Hippocampal formation (tissue), 2 donors: ENCODE measurements at regions not wholly inside any gene's neighbourhood (a gene's known extent, or its start where the extent isn't known, plus 50 kb on each side); places are given as distances from the start of the nearest gene placed in this dataset.

ENCODE experiments used
- DNase-seq, 2 donors: peaks; one replicate each; lab custom pipeline; 2025; lab: John Stamatoyannopoulos, UW

- no peak for DNase-seq
Measured at GRCh38 chr12:28601570-28602058, 411.4 kb downstream of the CCDC91 start.

- DNase-seq, result no peak
Measured at GRCh38 chr12:28602786-28603185, 412.5 kb downstream of the CCDC91 start.

GRCh38 chr12:28603239-28603638, 413.0 kb downstream of the CCDC91 start:
- no peak for DNase-seq

- DNase-seq, result no peak
Measured at GRCh38 chr12:28603801-28604200, 413.5 kb downstream of the CCDC91 start.

GRCh38 chr12:28604240-28604639, 414.0 kb downstream of the CCDC91 start:
- no peak for DNase-seq

- no peak for DNase-seq
Measured at GRCh38 chr12:28606967-28607557, 416.8 kb downstream of the CCDC91 start.

- no peak for DNase-seq
Measured at GRCh38 chr12:28610401-28611114, 420.3 kb downstream of the CCDC91 start.

- no peak for DNase-seq
Measured at GRCh38 chr12:28611115-28611435, 420.8 kb downstream of the CCDC91 start.

GRCh38 chr12:28611449-28611848, 421.2 kb downstream of the CCDC91 start:
- DNase-seq, result no peak

- DNase-seq, result no peak
Measured at GRCh38 chr12:28618171-28618570, 427.9 kb downstream of the CCDC91 start.

- no peak for DNase-seq
Measured at GRCh38 chr12:28618772-28619171, 428.5 kb downstream of the CCDC91 start.

- DNase-seq, result no peak
Measured at GRCh38 chr12:28620281-28620680, 430.0 kb downstream of the CCDC91 start.

GRCh38 chr12:28622406-28622805, 432.1 kb downstream of the CCDC91 start:
- DNase-seq, result no peak

- DNase-seq, result no peak
Measured at GRCh38 chr12:28626504-28626903, 436.2 kb downstream of the CCDC91 start.

- DNase-seq, result no peak
Measured at GRCh38 chr12:28629691-28630090, 439.4 kb downstream of the CCDC91 start.

- DNase-seq, result no peak
Measured at GRCh38 chr12:28631831-28632230, 441.6 kb downstream of the CCDC91 start.

GRCh38 chr12:28640519-28640918, 450.3 kb downstream of the CCDC91 start:
- no peak for DNase-seq

GRCh38 chr12:28645436-28645835, 455.2 kb downstream of the CCDC91 start:
- DNase-seq, result no peak

- no peak for DNase-seq
Measured at GRCh38 chr12:28645891-28646290, 455.6 kb downstream of the CCDC91 start.

- no peak for DNase-seq
Measured at GRCh38 chr12:28650906-28651305, 460.6 kb downstream of the CCDC91 start.

GRCh38 chr12:28652239-28652638, 462.0 kb downstream of the CCDC91 start:
- no peak for DNase-seq

GRCh38 chr12:28681980-28682379, 467.1 kb upstream of the FAR2 start:
- DNase-seq, result no peak

GRCh38 chr12:28683366-28683765, 465.7 kb upstream of the FAR2 start:
- no peak for DNase-seq
